Hypothalamus (tissue), 51 donors: ENCODE measurements at regions not wholly inside any gene's neighbourhood (a gene's known extent, or its start where the extent isn't known, plus 50 kb on each side); places are given as distances from the start of the nearest gene placed in this dataset.
"Not testable (repeated sequence)": the region's sequence is repeated elsewhere in the genome, so short reads cannot be mapped to it uniquely, and the experiment has no call there.

Experiments
- DNase-seq, 51 donors: peaks; one replicate each; lab custom pipeline; 2025; lab: John Stamatoyannopoulos, UW

- no peak for DNase-seq
Observed at GRCh38 chr21:34270411-34270810, 93.4 kb upstream of the KCNE2 start.

GRCh38 chr21:34271189-34271851 lies 92.5 kb upstream of the KCNE2 start:
- DNase-seq: no peak

GRCh38 chr21:34272321-34272720 lies 91.5 kb upstream of the KCNE2 start:
- no peak for DNase-seq

- DNase-seq: no peak
Observed at GRCh38 chr21:34274001-34274400, 89.8 kb upstream of the KCNE2 start.

- no peak for DNase-seq
Observed at GRCh38 chr21:34276711-34277425, 86.9 kb upstream of the KCNE2 start.

- no peak for DNase-seq
Observed at GRCh38 chr21:34278451-34278850, 85.4 kb upstream of the KCNE2 start.

- DNase-seq: no peak
Observed at GRCh38 chr21:34279285-34279684, 84.5 kb upstream of the KCNE2 start.

- no peak for DNase-seq
Observed at GRCh38 chr21:34279883-34280282, 83.9 kb upstream of the KCNE2 start.

- DNase-seq: peak in 5 of 51 donors; percentile 1 to 55 (median 5)
Observed at GRCh38 chr21:34280389-34280795, 83.4 kb upstream of the KCNE2 start.

- no peak for DNase-seq
Observed at GRCh38 chr21:34280959-34281358, 82.8 kb upstream of the KCNE2 start.

- DNase-seq: no peak
Observed at GRCh38 chr21:34282223-34282622, 81.6 kb upstream of the KCNE2 start.

- no peak for DNase-seq
Observed at GRCh38 chr21:34284666-34285065, 79.1 kb upstream of the KCNE2 start.

- not testable (repeated sequence) for DNase-seq
Observed at GRCh38 chr21:34288042-34288441, 75.8 kb upstream of the KCNE2 start.

- no peak for DNase-seq
Observed at GRCh38 chr21:34289856-34290255, 74.0 kb upstream of the KCNE2 start.

GRCh38 chr21:34296878-34297277 lies 66.9 kb upstream of the KCNE2 start:
- DNase-seq: no peak

GRCh38 chr21:34298534-34299167 lies 65.2 kb upstream of the KCNE2 start:
- no peak for DNase-seq

GRCh38 chr21:34299168-34299539 lies 64.7 kb upstream of the KCNE2 start:
- no peak for DNase-seq

- DNase-seq: no peak
Observed at GRCh38 chr21:34302521-34302920, 61.3 kb upstream of the KCNE2 start.

GRCh38 chr21:34305605-34306604 lies 57.9 kb upstream of the KCNE2 start:
- no peak for DNase-seq

GRCh38 chr21:34307991-34308532 lies 55.7 kb upstream of the KCNE2 start:
- no peak for DNase-seq
